Neural progenitor cell (in vitro differentiated cells): ENCODE measurements at regions not wholly inside any gene's neighbourhood (a gene's known extent, or its start where the extent isn't known, plus 50 kb on each side); places are given as distances from the start of the nearest gene placed in this dataset.
"Not testable (repeated sequence)": the region's sequence is repeated elsewhere in the genome, so short reads cannot be mapped to it uniquely, and the experiment has no call there.

Source experiments
- CTCF ChIP-seq: fragments of 200-600 bp; sonication (generic); IDR thresholded peaks from 2 replicates; pipeline ENCODE4 v1.5.1; 2017; ENCODE audit warnings: antibody characterized with exemption, mild to moderate bottlenecking
- EZH2 ChIP-seq: fragments of 200-600 bp; sonication (generic); IDR thresholded peaks from 2 replicates; pipeline ENCODE4 v1.6.1; 2017; ENCODE audit warnings: antibody characterized with exemption, mild to moderate bottlenecking, moderate library complexity
- EZH2phosphoT487 ChIP-seq: fragments of 200-600 bp; sonication (generic); IDR thresholded peaks from 2 replicates; pipeline ENCODE4 v1.6.1; 2017; ENCODE audit warnings: antibody characterized with exemption

GRCh38 chr1:146409116-146409801, 180.4 kb upstream of the NOTCH2NLA start:
- not testable (repeated sequence) for TF ChIP-seq CTCF, EZH2, EZH2phosphoT487
